ENCODE measurements at regions not wholly inside any gene's neighbourhood (a gene's known extent, or its start where the extent isn't known, plus 50 kb on each side); places are given as distances from the start of the nearest gene placed in this dataset.
"Not testable (repeated sequence)": the region's sequence is repeated elsewhere in the genome, so short reads cannot be mapped to it uniquely, and the experiment has no call there.

GRCh38 chr7:26937306-26937705 is 72.9 kb upstream of the SKAP2 start:
- no peak overlapping the region for H3K4me3 Mint-ChIP-seq
- no peak overlapping the region for H3K27ac Mint-ChIP-seq
- no peaks in the 10 kb centered on the region for H3K36me3 Mint-ChIP-seq
- H3K9me3 Mint-ChIP-seq, result no peaks in the 10 kb centered on the region
- H3K27me3 Mint-ChIP-seq, result peaks cover 10% of the 10 kb centered on the region
- ATAC-seq, result no peak
- no peaks in the 10 kb centered on the region for H3K4me1 Mint-ChIP-seq

DNA sequence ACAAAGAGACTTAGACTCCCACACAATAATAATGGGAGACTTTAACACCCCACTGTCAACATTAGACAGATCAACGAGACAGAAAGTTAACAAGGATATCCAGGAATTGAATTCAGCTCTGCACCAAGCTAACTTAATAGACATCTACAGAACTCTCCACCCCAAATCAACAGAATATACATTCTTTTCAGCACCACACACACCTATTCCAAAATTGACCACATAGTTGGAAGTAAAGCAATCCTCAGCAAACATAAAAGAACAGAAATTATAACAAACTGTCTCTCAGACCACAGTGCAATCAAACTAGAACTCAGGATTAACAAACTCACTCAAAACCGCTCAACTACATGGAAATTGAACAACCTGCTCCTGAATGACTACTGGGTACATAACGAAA is 68.2 kb upstream of the SKAP2 start:
- not testable (repeated sequence) for H3K36me3 Mint-ChIP-seq, H3K4me3 Mint-ChIP-seq, H3K9me3 Mint-ChIP-seq, ATAC-seq, H3K27ac Mint-ChIP-seq, H3K4me1 Mint-ChIP-seq
- peaks cover 17% of the 10 kb centered on the region for H3K27me3 Mint-ChIP-seq

- no peaks in the 10 kb centered on the region for H3K36me3 Mint-ChIP-seq
- no peak for ATAC-seq
- no peaks in the 10 kb centered on the region for H3K4me1 Mint-ChIP-seq
- no peak overlapping the region for H3K27ac Mint-ChIP-seq
- H3K9me3 Mint-ChIP-seq, result no peaks in the 10 kb centered on the region
- H3K4me3 Mint-ChIP-seq, result no peak overlapping the region
- peaks cover 17% of the 10 kb centered on the region for H3K27me3 Mint-ChIP-seq
These were observed 66.5 kb upstream of the SKAP2 start for GRCh38 chr7:26930845-26931244.

DNA sequence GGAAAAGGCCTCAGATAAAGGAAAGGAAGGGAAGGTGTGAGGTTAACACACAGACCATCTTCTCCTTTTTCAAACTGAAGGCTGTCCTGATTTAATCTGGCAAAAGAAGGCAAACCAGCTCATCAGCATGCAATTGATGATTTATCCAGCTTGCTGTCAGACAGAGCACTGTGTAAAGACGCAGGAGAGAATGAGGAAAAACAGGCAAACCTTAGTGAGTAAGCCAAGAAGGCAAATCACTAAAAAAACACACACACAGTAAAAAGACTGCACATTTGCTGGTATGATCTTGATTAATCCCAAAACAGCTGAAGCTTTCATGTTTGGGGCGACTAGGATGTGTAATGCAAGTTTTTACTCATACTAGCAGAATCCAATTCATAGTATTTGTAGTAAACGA is 65.8 kb upstream of the SKAP2 start:
- Mint-ChIP-seq H3K27me3 (peaks cover 17% of the 10 kb centered on the region), H3K36me3 (no peaks in the 10 kb centered on the region), H3K27ac (no peak overlapping the region), H3K4me1 (no peaks in the 10 kb centered on the region), H3K4me3 (no peak overlapping the region), H3K9me3 (no peaks in the 10 kb centered on the region)
- no peak for ATAC-seq

DNA sequence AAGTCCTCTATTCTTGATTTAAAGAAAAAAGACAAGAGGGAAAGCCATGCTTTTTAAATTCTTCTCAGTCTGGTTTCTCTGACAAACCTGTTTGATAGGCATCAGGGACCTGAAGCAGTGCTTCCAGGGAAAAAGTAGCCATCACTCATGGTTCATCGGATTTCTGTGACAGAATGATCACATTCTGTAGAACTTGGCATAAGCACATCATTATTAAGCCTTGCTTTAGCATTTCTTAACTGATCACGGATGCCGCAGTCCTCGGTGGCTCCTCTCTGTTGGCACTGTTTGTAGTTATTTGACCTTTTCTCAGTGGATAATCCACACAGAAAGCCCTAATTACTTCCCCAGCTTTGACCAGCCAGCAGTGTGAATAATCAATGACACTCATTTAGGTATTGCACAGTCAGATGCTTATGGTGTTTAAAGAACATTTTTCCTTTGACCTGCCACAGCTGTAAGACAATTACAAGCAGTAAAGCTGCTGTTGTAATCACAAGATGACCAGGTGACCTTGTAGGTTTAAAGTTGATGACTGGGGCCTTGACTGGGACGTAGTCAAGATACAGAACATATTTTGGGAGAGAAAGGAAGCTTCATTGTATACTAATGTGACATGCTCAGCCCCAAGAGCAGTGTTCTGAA is 64.4 kb upstream of the SKAP2 start:
- Mint-ChIP-seq H3K27me3 (peaks cover 17% of the 10 kb centered on the region), H3K4me1 (no peaks in the 10 kb centered on the region), H3K36me3 (no peaks in the 10 kb centered on the region), H3K4me3 (no peak overlapping the region), H3K9me3 (no peaks in the 10 kb centered on the region), H3K27ac (no peak overlapping the region)
- ATAC-seq, result no peak

DNA sequence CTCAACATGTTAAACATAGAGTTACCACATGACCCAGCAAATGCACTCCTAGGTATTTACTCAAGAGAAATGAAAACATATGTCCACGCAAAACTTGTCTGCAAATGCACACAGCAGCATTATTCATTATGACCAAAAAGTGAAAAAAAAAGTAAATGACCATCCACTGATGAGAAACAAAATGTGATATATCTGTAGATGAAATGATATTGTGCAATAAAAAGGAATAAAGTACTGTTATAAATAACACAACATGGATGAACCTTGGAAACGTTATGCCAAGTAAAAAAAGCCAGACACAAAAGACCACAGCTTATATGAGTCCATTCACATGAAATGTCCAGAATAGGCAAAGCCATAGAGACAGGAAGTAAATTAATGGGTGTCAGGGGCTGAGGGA is 61.4 kb upstream of the SKAP2 start:
- ATAC-seq, result no peak
- Mint-ChIP-seq H3K4me3 (no peak overlapping the region), H3K27me3 (peaks cover 7% of the 10 kb centered on the region), H3K4me1 (no peaks in the 10 kb centered on the region), H3K9me3 (no peaks in the 10 kb centered on the region), H3K36me3 (no peaks in the 10 kb centered on the region), H3K27ac (no peak overlapping the region)

DNA sequence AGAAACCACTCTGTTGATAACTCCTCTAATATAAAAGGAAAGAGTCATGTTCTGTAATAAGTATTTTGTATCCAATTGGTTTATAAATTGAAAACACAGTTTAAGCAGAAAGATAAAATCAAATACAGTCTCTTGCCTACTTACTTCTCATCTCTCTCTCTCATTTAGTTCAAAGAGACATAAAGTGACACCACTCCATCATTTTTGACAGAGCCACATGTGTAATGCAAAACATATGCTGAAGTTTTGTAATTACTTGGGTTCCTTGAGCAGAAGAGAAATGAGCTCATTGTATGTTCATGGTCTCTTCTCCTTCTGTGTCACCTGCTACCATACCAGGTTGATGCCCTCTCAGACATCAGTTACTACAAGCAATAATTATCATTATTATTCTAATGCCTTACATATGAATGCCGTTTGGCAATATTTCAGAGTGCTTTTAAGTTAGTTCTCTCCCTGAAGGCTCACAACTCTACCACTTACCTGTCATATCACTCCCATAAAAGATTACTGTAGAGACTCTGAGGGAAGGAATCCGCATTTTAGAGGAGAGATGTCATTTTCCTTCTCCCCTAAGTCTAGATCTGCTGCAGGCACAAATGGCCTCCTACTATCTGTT is 59.9 kb upstream of the SKAP2 start:
- Mint-ChIP-seq H3K27me3 (no peaks in the 10 kb centered on the region), H3K36me3 (no peaks in the 10 kb centered on the region), H3K4me1 (no peaks in the 10 kb centered on the region), H3K9me3 (no peaks in the 10 kb centered on the region), H3K4me3 (no peak overlapping the region), H3K27ac (no peak overlapping the region)
- ATAC-seq, result no peak

DNA sequence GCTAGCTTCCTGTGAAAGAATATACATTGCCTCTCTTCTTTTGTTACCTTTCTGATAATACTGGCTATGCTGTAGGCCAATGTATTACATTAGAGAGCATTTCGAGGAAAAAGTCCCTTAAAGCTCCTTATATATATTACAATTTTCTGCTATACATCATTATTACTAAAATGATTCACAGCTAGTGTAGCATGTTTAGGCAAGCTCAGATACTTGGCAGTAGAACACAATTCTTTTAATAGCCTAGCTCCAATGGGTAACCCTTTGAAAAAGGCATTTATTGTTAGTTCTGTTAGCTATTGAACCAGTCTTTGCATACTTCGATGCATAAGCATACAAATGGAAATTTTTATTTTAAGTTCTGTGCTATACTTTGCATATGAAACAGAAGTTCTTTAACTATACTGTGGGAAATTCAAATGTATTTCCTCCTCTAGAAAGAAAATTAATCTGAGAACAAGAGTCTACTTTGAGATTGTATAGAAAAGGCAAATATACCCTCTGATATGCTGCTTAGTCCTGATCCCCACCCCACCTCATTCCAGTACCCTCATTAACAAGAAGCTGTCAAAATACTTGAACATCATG is 55.6 kb upstream of the SKAP2 start:
- Mint-ChIP-seq H3K27ac (no peak overlapping the region), H3K9me3 (no peaks in the 10 kb centered on the region), H3K4me3 (no peak overlapping the region), H3K4me1 (no peaks in the 10 kb centered on the region), H3K27me3 (peaks cover 6% of the 10 kb centered on the region), H3K36me3 (no peaks in the 10 kb centered on the region)
- ATAC-seq, result no peak

GRCh38 chr7:26918241-26918640 is 53.9 kb upstream of the SKAP2 start:
- peaks cover 6% of the 10 kb centered on the region for H3K27me3 Mint-ChIP-seq
- no peaks in the 10 kb centered on the region for H3K36me3 Mint-ChIP-seq
- H3K9me3 Mint-ChIP-seq, result no peaks in the 10 kb centered on the region
- ATAC-seq, result no peak
- H3K4me3 Mint-ChIP-seq, result no peak overlapping the region
- no peaks in the 10 kb centered on the region for H3K4me1 Mint-ChIP-seq
- H3K27ac Mint-ChIP-seq, result no peak overlapping the region

- Mint-ChIP-seq H3K27ac (no peak overlapping the region), H3K27me3 (peaks cover 6% of the 10 kb centered on the region), H3K9me3 (no peaks in the 10 kb centered on the region), H3K4me3 (no peak overlapping the region), H3K36me3 (no peaks in the 10 kb centered on the region), H3K4me1 (no peaks in the 10 kb centered on the region)
- no peak for ATAC-seq
These were observed 52.5 kb upstream of the SKAP2 start for GRCh38 chr7:26916779-26917320.

- no peak for ATAC-seq
- peaks cover 6% of the 10 kb centered on the region for H3K27me3 Mint-ChIP-seq
- H3K36me3 Mint-ChIP-seq, result no peaks in the 10 kb centered on the region
- no peaks in the 10 kb centered on the region for H3K4me1 Mint-ChIP-seq
- no peak overlapping the region for H3K27ac Mint-ChIP-seq
- no peak overlapping the region for H3K4me3 Mint-ChIP-seq
- H3K9me3 Mint-ChIP-seq, result no peaks in the 10 kb centered on the region
These were observed 51.9 kb upstream of the SKAP2 start for GRCh38 chr7:26916336-26916735.
